Activated T-cell treated with anti-CD3 and anti-CD28 coated beads for 4 hours (primary cell): ENCODE measurements at regions not wholly inside any gene's neighbourhood (a gene's known extent, or its start where the extent isn't known, plus 50 kb on each side); places are given as distances from the start of the nearest gene placed in this dataset.
"Not testable (repeated sequence)": the region's sequence is repeated elsewhere in the genome, so short reads cannot be mapped to it uniquely, and the experiment has no call there.

Experiments
- DNase-seq: peaks from one replicate; pipeline ENCODE4 v3.0.0-alpha.2; 2020

- no peak for DNase-seq
Observed at GRCh38 chr5:112576298-112576925, 157.3 kb upstream of the EPB41L4A start.

- no peak for DNase-seq
Observed at GRCh38 chr5:112579599-112580170, 158.0 kb upstream of the APC start.

DNA sequence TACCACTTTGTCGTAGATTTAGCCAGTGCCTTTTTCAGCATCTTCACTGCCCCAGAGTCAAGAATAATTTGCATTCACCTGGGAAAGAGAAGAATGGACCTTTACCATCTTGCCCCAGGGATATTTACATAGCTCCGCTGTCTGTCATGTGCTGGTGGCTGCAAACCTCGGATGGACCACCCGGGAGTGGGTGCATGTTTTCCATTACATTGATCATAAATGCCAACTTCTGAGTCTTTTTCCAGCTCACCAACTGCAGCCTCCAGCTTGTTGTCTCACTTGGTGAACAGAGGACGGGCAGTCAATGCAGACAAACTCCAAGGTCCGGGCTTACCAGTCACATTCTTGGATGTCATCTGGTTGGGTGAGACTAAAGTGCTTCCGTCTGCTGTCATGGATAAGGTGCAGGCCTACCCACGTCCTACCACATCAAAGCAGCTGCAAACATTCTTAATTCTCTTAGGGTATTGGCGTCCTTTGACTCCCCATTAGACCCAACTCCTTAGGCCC lies 155.8 kb upstream of the APC start:
- no peak for DNase-seq

DNA sequence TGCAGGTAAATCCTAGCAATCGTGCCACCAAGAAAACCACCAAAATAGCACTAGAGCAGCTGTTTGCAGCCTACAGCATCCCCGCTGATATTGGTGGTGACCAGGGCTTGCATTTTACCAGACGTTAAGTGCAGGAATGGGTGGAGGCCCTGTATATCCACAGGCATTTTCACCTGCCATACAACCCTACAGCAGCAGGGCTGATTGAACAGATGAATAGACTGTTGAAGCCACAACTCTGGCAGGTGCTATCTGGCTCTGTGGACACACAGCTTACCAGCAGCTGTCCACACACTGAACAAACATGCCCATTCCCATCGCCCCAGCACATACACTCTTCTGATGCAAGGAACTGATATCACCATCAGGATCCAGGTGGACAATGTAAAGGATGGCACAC lies 154.5 kb upstream of the APC start:
- no peak for DNase-seq

DNA sequence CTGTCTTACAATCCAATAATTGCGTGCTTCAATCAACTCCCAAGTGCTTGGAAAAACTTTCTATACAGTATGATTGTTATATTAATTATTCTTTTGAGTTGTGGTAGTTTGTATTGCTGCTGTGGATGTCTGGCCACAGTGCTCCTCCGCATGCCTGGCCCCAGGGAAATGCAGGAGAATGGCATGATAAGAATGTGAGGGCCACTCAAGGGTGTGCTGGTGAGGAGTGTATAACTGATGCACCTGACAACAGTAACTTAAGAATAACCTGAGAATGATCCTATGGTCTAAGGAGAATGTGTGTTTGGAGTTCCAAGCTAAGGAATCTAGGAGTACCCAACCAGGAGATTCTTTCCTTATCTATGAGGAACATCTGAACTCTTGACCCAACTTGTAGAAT lies 152.9 kb upstream of the APC start:
- no peak for DNase-seq

DNA sequence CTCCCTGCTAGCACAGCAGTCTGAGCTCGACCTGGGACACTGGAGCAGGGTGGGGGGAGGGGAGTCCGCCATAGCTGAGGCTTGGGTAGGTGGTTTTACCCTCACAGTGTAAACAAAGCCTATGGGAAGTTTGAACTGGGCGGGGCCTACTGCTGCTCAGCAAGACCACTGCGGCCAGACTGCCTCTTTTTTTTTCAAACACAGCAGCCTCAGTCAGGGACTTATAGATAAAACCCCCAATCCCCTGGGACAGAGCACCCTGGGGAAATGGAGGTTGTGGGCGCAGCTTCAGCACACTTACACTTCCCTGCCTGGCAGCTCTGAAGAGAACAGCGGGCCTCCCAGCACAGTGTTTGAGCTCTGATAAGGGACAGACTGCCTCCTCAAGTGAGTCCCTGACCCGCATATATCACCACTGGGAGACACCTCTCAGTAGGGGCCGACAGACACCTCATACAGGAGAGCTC lies 151.1 kb upstream of the APC start:
- DNase-seq: no peak

DNA sequence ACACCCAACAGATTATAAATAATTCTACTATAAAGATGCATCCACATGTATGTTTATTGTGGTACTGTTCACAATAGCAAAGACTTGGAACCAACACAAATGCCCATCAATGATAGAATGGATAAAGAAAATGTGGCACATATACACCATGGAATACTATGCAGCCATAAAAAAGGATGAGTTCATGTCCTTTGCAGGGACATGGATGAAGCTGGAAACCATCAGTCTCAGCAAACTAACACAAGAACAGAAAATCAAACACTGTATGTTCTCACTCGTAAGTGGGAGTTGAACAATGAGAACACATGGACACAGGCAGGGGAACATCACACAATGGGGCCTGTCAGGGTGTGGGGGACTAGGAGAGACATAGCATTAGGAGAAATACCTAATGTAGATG lies 146.8 kb upstream of the APC start:
- not testable (repeated sequence) for DNase-seq

GRCh38 chr5:112594095-112594850 lies 143.4 kb upstream of the APC start:
- no peak for DNase-seq

GRCh38 chr5:112594941-112595340 lies 142.7 kb upstream of the APC start:
- DNase-seq: no peak

DNA sequence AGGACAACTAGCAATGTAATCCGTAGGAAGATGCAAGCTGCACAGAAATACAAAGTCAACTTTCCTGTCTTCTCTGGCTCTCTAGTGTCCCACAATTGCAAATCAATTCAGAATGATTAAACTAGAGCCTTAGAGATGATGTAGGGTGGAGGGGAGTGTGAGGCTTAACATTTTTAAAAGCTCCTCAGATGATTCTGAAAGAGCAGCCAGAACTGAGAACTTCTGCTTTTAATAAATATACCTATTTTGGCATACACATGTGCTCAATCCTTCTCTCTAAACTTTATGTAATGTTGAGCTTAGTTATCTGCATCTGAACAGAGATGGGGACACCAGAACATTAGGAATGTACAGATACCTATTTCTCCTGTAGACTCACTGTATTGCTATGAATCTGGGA lies 139.9 kb upstream of the APC start:
- DNase-seq: no peak

DNA sequence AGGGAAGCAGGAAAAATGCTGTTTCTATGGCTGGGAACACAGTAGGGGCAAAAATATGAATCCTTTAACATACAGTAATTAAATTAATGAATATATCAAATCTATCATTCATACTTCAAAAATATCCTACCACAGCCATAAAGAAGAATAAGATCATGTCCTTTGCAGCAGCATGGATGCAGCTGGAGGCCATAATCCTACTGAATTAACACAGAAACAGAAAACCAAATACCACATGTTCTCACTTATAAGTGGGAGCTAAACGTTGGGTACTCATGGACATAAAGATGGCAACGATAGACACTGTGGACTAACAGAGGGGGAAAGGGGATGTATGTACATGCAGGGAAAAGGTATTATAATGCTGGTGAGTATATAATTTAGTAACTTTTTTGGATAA lies 137.2 kb upstream of the APC start:
- DNase-seq: not testable (repeated sequence)

GRCh38 chr5:112604732-112605630 lies 132.7 kb upstream of the APC start:
- no peak for DNase-seq

GRCh38 chr5:112608975-112609374 lies 128.7 kb upstream of the APC start:
- no peak for DNase-seq

- no peak for DNase-seq
Observed at GRCh38 chr5:112612663-112613062, 125.0 kb upstream of the APC start.

DNA sequence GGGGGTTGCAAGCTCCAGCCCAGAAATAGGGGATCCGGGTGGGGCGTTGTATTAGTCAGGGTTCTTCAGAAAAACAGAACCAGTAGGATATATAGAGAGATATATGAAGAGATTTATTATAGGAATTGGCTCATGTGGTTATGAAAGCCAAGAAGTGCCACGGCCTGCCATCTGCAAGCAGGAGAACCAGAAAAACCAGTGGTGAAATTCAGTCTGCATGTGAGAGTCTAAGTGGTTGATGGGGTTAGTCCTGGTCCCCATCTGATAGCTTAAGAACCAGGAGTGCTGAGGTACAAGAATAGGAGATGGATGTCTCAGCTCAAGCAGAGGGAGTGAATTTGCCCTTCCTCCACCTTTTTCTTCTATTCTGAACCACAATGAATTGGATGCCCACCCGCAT lies 123.4 kb upstream of the APC start:
- DNase-seq: no peak

DNA sequence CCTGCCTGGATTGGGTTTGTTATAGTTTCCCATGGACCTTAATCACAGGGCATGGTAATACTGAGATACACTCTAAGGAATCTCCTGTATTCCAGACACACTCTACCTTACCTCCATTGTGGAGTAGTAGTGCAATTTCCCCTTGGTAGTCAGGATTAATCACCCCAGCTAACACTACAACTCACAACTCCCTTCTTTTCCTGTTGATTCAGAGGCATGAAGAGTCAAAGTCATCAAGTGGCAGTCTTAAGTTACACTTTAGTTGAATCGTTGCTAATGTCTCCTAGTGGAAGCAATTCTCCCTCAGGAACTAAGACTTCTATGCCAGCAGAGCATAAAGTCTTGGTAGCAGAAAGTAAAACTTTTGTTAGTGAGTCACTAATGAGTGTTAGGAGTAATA lies 122.7 kb upstream of the APC start:
- DNase-seq: no peak

DNA sequence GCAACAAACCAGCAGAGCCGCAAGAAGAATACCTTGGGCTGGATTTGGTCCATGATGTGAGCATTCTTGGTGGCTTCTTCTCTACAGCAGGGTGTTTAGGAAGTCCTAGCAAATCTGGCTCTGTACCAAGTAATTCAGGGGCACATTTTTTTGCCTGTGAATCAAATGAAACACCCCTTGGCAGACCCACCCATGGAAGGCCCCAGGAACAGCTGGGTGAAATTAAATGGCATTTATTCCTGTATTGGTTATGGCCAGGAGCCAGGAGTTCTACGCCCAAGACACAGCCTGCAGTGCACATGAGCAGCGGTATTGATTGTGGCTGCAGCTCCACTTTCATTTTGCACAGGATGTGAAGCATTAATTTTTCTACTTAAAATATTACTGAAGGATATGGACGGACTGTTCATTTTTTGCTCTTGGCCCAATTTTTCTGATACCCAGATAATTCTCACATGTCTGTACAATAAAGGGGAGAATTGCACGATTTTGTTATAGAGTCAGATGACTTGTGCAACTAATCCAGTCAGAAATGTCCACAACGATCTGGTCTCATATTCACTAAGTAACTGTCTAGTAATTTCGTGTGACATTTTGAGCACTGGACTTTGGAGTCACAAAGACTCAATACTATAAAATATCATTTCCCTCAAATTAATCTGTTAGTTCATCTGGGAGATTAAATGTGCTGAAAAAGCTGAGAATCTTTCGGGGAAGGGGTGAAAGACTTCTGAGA lies 120.7 kb upstream of the APC start:
- no peak for DNase-seq

DNA sequence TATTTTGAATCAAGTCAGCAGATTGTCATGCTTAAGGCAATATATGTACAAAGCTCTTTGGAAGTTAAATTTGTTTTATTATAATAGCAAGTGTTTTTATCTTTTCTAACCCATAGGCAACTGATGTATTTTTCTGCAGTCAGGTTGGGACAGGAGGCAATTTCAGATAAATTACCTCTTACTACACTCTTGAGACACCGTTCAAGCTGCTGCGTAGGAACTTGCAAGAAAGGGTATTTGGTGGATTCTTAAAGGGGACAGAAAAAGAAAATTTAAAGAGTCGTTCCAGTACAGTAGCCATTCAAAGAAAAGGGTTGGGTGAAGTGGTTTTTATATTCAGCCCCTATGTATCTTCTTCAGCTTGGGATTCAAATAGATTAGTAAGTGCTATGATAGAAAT lies 112.4 kb upstream of the APC start:
- no peak for DNase-seq

DNA sequence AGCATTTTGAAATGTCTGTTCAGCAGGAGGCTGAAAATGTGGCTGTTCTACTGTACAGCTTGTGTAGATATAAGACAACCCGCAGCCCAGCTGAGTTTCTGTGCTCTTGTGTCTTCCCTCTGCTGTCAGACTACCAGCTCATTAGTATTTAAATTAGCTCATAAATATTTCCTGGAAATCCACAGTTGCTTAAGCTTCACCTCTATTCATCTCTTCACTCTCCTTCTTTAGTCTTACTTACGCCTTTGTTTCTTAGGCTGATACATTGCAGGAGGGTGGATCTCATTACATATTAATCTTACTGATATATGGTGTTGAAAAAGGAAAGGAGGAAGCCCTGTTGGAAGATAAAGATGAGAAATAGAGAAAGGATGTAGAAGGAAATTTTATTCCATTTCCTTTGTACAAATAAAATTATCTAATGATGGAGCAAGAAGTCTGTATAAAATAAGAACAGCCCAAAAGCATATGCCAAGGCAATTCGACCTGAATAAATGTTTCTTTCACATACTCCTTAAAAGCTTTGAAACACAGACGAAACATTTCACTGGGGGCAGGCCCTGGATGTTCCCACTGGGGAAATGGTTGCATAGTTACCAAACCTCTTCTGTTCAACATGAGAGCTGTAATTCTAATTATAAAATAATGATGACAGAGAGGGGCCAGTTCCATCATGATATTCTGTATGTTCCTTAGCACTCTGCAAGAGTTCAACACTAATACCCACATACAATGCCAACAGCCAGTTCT lies 111.8 kb upstream of the APC start:
- DNase-seq: no peak

- DNase-seq: no peak
Observed at GRCh38 chr5:112626715-112627114, 111.0 kb upstream of the APC start.

DNA sequence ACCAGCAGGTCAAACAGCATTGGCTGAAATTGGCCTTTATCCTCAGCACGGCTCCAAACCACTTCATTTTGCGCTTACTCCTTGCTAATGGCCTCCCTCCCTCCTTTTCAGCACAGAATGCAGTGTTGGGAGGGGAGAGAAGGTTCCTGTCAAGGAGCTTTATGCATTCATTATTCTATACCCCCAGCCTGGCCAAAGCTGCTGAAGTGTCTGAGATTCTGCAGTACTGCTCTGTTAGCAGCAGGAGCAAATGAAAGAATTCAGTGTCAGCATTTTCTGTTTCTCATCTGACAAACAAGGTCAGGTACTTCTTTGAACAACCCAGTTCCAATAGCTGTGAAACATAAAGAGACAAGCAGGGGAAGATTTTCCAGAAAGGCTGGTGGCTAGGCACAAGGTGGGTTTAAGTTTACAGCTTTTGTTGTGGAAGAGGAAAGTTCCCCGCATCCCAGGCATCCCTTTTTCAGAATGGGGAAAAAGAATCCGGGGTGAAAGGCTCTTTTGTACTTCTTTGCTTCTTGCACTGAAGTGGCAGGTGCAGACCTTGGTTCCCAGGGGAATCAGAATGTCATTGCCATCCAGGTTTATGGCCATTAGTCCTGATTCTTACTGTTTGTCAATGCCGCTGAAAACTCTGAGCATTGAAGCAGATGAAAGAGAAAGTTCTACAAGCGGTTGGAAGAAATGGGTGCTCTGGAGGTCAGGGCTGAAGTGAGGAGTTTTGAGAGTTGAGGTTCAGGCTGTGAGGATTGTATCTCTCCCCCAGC lies 109.3 kb upstream of the APC start:
- DNase-seq: no peak
